OCI-LY3 (cell line): ENCODE measurements at regions not wholly inside any gene's neighbourhood (a gene's known extent, or its start where the extent isn't known, plus 50 kb on each side); places are given as distances from the start of the nearest gene placed in this dataset.

Experiments used
- H2AFZ ChIP-seq: fragments of 200-600, 300-600 bp; shearing (Covaris generic); 2 replicates; pipeline ENCODE4 v1.6.0; 2014; ENCODE audit warnings: antibody characterized with exemption, low read depth, low read length
- H3K27ac ChIP-seq: fragments of 200-600, 300-600 bp; sonication (generic); 2 replicates; pipeline ENCODE4 v1.5.1; 2014; ENCODE audit warnings: mild to moderate bottlenecking, low read length, moderate library complexity, mixed read lengths
- H3K27me3 ChIP-seq: fragments of 200-600, 300-600 bp; sonication (generic); 2 replicates; pipeline ENCODE4 v1.6.1; 2014; ENCODE audit warnings: low read depth, low read length, mixed read lengths
- H3K36me3 ChIP-seq: fragments of 200-600, 300-600 bp; sonication (generic); replicated peaks from 2 replicates; pipeline ENCODE3; 2014; ENCODE audit warnings: low read depth, low read length, mixed read lengths
- H3K4me1 ChIP-seq: fragments of 300-600, 200-600 bp; sonication (generic); 2 replicates; pipeline ENCODE4 v1.6.1; 2014; ENCODE audit warnings: low read length, mixed read lengths
- H3K4me2 ChIP-seq: fragments of 200-600, 300-600 bp; sonication (generic); 2 replicates; pipeline ENCODE4 v1.6.1; 2014; ENCODE audit warnings: low read length, mixed read lengths
- H3K4me3 ChIP-seq: fragments of 300-600, 200-600 bp; sonication (generic); 2 replicates; pipeline ENCODE4 v1.5.1; 2014; ENCODE audit warnings: antibody characterized with exemption, mild to moderate bottlenecking, low read length, moderate library complexity
- H3K79me2 ChIP-seq: fragments of 300-600, 200-600 bp; shearing (Covaris generic); 2 replicates; pipeline ENCODE4 v1.6.1; 2014; ENCODE audit warnings: mild to moderate bottlenecking, low read length, mixed read lengths
- H3K9ac ChIP-seq: fragments of 300-600, 200-600 bp; shearing (Covaris generic); 2 replicates; pipeline ENCODE4 v1.6.0; 2014; ENCODE audit warnings: mild to moderate bottlenecking, low read length, moderate library complexity
- H3K9me3 ChIP-seq: fragments of 200-600, 300-600 bp; shearing (Covaris generic); 2 replicates; pipeline ENCODE4 v1.6.1; 2014; ENCODE audit warnings: low read length, mixed read lengths; ENCODE audit not compliant: insufficient read depth
- H4K20me1 ChIP-seq: fragments of 200-600, 300-600 bp; sonication (generic); 2 replicates; pipeline ENCODE4 v1.6.1; 2016; ENCODE audit warnings: low read length, mixed read lengths; ENCODE audit not compliant: insufficient read depth
- CTCF ChIP-seq: fragments of 200-600, 300-600 bp; sonication (generic); IDR thresholded peaks from 2 replicates; pipeline ENCODE4 v1.5.1; 2014; ENCODE audit warnings: antibody characterized with exemption, low read length, low read depth
- EZH2phosphoT487 ChIP-seq: fragments of 200-600 bp; shearing (Covaris generic); IDR thresholded peaks from 2 replicates; pipeline ENCODE4 v1.6.1; 2018; ENCODE audit warnings: antibody characterized with exemption, mixed run types, low read depth

GRCh38 chr14:84991021-84991420 is 538.9 kb upstream of the FLRT2 start:
- Histone ChIP-seq H3K27me3 (no peaks in the 10 kb centered on the region), H3K9ac (no peak overlapping the region), H3K36me3 (no peaks in the 10 kb centered on the region), H3K9me3 (no peaks in the 10 kb centered on the region), H4K20me1 (no peaks in the 10 kb centered on the region), H3K4me1 (no peaks in the 10 kb centered on the region), H3K4me3 (no peak overlapping the region), H3K27ac (no peak overlapping the region), H2AFZ (no peak overlapping the region), H3K79me2 (no peaks in the 10 kb centered on the region), H3K4me2 (no peak overlapping the region)
- no peak for TF ChIP-seq EZH2phosphoT487
- TF ChIP-seq CTCF, result no peak

- Histone ChIP-seq H3K9ac (no peak overlapping the region), H3K27me3 (no peaks in the 10 kb centered on the region), H3K4me2 (no peak overlapping the region), H3K4me1 (no peaks in the 10 kb centered on the region), H3K36me3 (no peaks in the 10 kb centered on the region), H4K20me1 (no peaks in the 10 kb centered on the region), H3K79me2 (no peaks in the 10 kb centered on the region), H3K27ac (no peak overlapping the region), H2AFZ (no peak overlapping the region), H3K4me3 (no peak overlapping the region), H3K9me3 (no peaks in the 10 kb centered on the region)
- TF ChIP-seq EZH2phosphoT487 (no peak), CTCF (no peak)
Observed at GRCh38 chr14:84998216-84998615, 531.7 kb upstream of the FLRT2 start.

DNA sequence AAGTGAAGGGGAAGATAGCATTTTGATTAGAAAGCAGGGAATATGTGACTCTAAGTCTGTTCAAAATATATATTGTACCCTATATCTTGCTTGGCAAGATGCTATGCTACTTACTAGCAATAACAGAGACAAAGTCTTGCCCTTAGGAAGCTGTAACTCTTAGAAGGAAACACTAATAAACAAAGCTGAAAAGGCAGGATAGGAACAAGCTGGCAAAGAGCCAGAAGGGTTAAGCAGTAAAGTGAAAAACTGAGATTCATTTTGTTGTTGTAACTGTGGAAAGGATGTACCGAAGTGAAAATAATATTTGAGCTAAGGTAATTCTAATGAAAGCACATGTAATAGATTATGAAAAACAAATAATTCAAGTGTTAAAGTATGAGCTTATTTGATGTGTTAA is 527.1 kb upstream of the FLRT2 start:
- no peak overlapping the region for H3K27ac ChIP-seq
- H3K9ac ChIP-seq, result no peak overlapping the region
- H3K4me3 ChIP-seq, result no peak overlapping the region
- H3K79me2 ChIP-seq, result no peaks in the 10 kb centered on the region
- no peak overlapping the region for H3K4me2 ChIP-seq
- H3K9me3 ChIP-seq, result no peaks in the 10 kb centered on the region
- H3K36me3 ChIP-seq, result no peaks in the 10 kb centered on the region
- no peak overlapping the region for H2AFZ ChIP-seq
- no peaks in the 10 kb centered on the region for H4K20me1 ChIP-seq
- no peak for TF ChIP-seq CTCF
- no peak for TF ChIP-seq EZH2phosphoT487
- no peaks in the 10 kb centered on the region for H3K4me1 ChIP-seq
- H3K27me3 ChIP-seq, result no peaks in the 10 kb centered on the region

DNA sequence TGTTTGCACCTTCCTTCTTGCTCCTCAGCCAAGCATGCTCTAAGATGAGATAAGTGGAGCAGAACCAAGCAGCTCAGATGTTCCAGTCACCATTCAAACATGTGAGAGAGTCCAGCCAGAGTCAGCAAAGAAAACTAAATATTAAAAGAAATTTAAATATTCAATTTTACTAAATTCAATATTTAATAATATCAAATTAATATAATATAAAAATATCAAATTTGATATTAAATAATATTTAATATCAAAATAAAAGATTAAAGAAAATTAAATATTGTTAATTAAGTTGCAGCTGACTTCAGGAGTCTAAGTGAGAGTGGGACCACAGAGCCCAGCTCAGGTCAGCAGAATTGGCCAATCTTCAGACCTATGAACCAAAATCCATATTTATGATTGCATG is 526.1 kb upstream of the FLRT2 start:
- no peaks in the 10 kb centered on the region for H3K79me2 ChIP-seq
- no peaks in the 10 kb centered on the region for H4K20me1 ChIP-seq
- no peak overlapping the region for H3K9ac ChIP-seq
- H3K9me3 ChIP-seq, result no peaks in the 10 kb centered on the region
- no peak overlapping the region for H2AFZ ChIP-seq
- no peaks in the 10 kb centered on the region for H3K4me1 ChIP-seq
- no peaks in the 10 kb centered on the region for H3K36me3 ChIP-seq
- TF ChIP-seq EZH2phosphoT487, result no peak
- TF ChIP-seq CTCF, result no peak
- H3K4me3 ChIP-seq, result no peak overlapping the region
- no peak overlapping the region for H3K27ac ChIP-seq
- no peak overlapping the region for H3K4me2 ChIP-seq
- no peaks in the 10 kb centered on the region for H3K27me3 ChIP-seq
